DND-41 (cell line): ENCODE measurements at regions not wholly inside any gene's neighbourhood (a gene's known extent, or its start where the extent isn't known, plus 50 kb on each side); places are given as distances from the start of the nearest gene placed in this dataset.

Experiments
- ATAC-seq: fragments of 200-7000 bp; cut with Tn5 transposase; 3 replicates; pipeline ENCODE4 v1.9.1; 2021; ENCODE audit warnings: low read depth; ENCODE audit not compliant: insufficient read depth
- DNase-seq: peaks from one replicate; pipeline ENCODE4 v3.0.0-alpha.2; 2020
- H2AFZ ChIP-seq: 2 replicates; pipeline ENCODE4 v1.6.0; 2012; ENCODE audit warnings: low read depth, low read length
- H3K27ac ChIP-seq: 2 replicates; pipeline ENCODE4 v1.5.1; 2012; ENCODE audit warnings: low read length, inconsistent platforms
- H3K27me3 ChIP-seq: fragments of 200-600 bp; sonication (generic); 2 replicates; pipeline ENCODE4 v1.6.0; 2012; ENCODE audit warnings: low read length, mild to moderate bottlenecking, inconsistent platforms; ENCODE audit not compliant: insufficient read depth, poor library complexity
- H3K36me3 ChIP-seq: 2 replicates; pipeline ENCODE4 v1.5.1; 2012; ENCODE audit warnings: low read length, inconsistent platforms; ENCODE audit not compliant: insufficient read depth
- H3K4me1 ChIP-seq: 2 replicates; pipeline ENCODE4 v1.5.1; 2012; ENCODE audit warnings: mild to moderate bottlenecking, low read length; ENCODE audit not compliant: insufficient read depth
- H3K4me2 ChIP-seq: 2 replicates; pipeline ENCODE4 v1.6.0; 2012; ENCODE audit warnings: mild to moderate bottlenecking, moderate library complexity, low read length, inconsistent platforms; ENCODE audit not compliant: insufficient read depth
- H3K4me3 ChIP-seq, 2 experiments: fragments of 200-600 bp in 1 of 2; shearing (Covaris generic) in 1 of 2; 2 replicates each; pipeline ENCODE4 v1.5.1; 2012 to 2016; ENCODE audit warnings: inconsistent platforms in 2 of 2, low read length in 2 of 2, mild to moderate bottlenecking in 2 of 2, low read depth in 1 of 2, moderate library complexity in 1 of 2
- H3K79me2 ChIP-seq: 2 replicates; pipeline ENCODE4 v1.6.0; 2012; ENCODE audit warnings: low read length, inconsistent platforms; ENCODE audit not compliant: insufficient read depth
- H3K9ac ChIP-seq: 2 replicates; pipeline ENCODE4 v1.6.0; 2012; ENCODE audit warnings: low read depth, mild to moderate bottlenecking, inconsistent platforms, low read length, moderate library complexity
- H3K9me3 ChIP-seq: 2 replicates; pipeline ENCODE4 v1.5.1; 2012; ENCODE audit warnings: low read length, moderate library complexity, mild to moderate bottlenecking, inconsistent platforms; ENCODE audit not compliant: insufficient read depth, severe bottlenecking
- H4K20me1 ChIP-seq: 2 replicates; pipeline ENCODE4 v1.6.0; 2012; ENCODE audit warnings: low read length; ENCODE audit not compliant: insufficient read depth
- CTCF ChIP-seq: IDR thresholded peaks from 2 replicates; pipeline ENCODE4 v1.5.1; 2012; ENCODE audit warnings: borderline replicate concordance, low read length, moderate library complexity, mild to moderate bottlenecking; ENCODE audit not compliant: poor library complexity, severe bottlenecking; ENCODE audit errors: extremely low read depth
- EZH2 ChIP-seq: IDR thresholded peaks from 3 replicates; pipeline ENCODE4 v1.6.1; 2012; ENCODE audit warnings: borderline replicate concordance, low read depth, mild to moderate bottlenecking, moderate library complexity, low read length, inconsistent platforms; ENCODE audit not compliant: severe bottlenecking

- H3K4me2 ChIP-seq = no peak overlapping the region
- no peak overlapping the region for H3K9ac ChIP-seq
- no peaks in the 10 kb centered on the region for H3K4me1 ChIP-seq
- H3K27ac ChIP-seq = no peak overlapping the region
- no peaks in the 10 kb centered on the region for H4K20me1 ChIP-seq
- no peaks in the 10 kb centered on the region for H3K36me3 ChIP-seq
- H3K27me3 ChIP-seq = no peaks in the 10 kb centered on the region
- no peak overlapping the region for H2AFZ ChIP-seq
- TF ChIP-seq EZH2 (no peak), CTCF (no peak)
- H3K4me3 ChIP-seq = no peak overlapping the region
- ATAC-seq (no peak), DNase-seq (no peak)
- H3K9me3 ChIP-seq = peaks cover 10% of the 10 kb centered on the region
- H3K79me2 ChIP-seq = no peaks in the 10 kb centered on the region
Observed at GRCh38 chr2:146295080-146295670, 1549.7 kb upstream of the ACVR2A start.

GRCh38 chr2:146287281-146287680 lies 1557.5 kb upstream of the ACVR2A start:
- Histone ChIP-seq H3K79me2 (no peaks in the 10 kb centered on the region), H3K27me3 (no peaks in the 10 kb centered on the region), H3K9me3 (no peaks in the 10 kb centered on the region), H3K4me3 (no peak overlapping the region), H4K20me1 (no peaks in the 10 kb centered on the region), H3K36me3 (no peaks in the 10 kb centered on the region), H3K4me1 (no peaks in the 10 kb centered on the region), H3K27ac (no peak overlapping the region), H2AFZ (no peak overlapping the region), H3K9ac (no peak overlapping the region), H3K4me2 (no peak overlapping the region)
- TF ChIP-seq EZH2 (no peak), CTCF (no peak)
- DNase-seq (no peak), ATAC-seq (no peak)

GRCh38 chr2:146278881-146279280 lies 1565.9 kb upstream of the ACVR2A start:
- no peaks in the 10 kb centered on the region for H4K20me1 ChIP-seq
- no peak for TF ChIP-seq CTCF
- TF ChIP-seq EZH2 = no peak
- H3K4me1 ChIP-seq = no peaks in the 10 kb centered on the region
- no peak overlapping the region for H3K27ac ChIP-seq
- H2AFZ ChIP-seq = no peak overlapping the region
- DNase-seq (no peak), ATAC-seq (no peak)
- no peak overlapping the region for H3K4me2 ChIP-seq
- H3K9me3 ChIP-seq = no peaks in the 10 kb centered on the region
- no peak overlapping the region for H3K9ac ChIP-seq
- H3K27me3 ChIP-seq = no peaks in the 10 kb centered on the region
- no peaks in the 10 kb centered on the region for H3K79me2 ChIP-seq
- H3K36me3 ChIP-seq = no peaks in the 10 kb centered on the region
- no peak overlapping the region for H3K4me3 ChIP-seq
